NCI-H2107 treated with DMSO at 0.1 percent for 48 hours (cell line): ENCODE measurements at regions not wholly inside any gene's neighbourhood (a gene's known extent, or its start where the extent isn't known, plus 50 kb on each side); places are given as distances from the start of the nearest gene placed in this dataset.

Source experiments
- DNase-seq: peaks from one replicate; lab custom pipeline; 2025; ENCODE audit not compliant: unreplicated experiment; lab: John Stamatoyannopoulos, UW

DNA sequence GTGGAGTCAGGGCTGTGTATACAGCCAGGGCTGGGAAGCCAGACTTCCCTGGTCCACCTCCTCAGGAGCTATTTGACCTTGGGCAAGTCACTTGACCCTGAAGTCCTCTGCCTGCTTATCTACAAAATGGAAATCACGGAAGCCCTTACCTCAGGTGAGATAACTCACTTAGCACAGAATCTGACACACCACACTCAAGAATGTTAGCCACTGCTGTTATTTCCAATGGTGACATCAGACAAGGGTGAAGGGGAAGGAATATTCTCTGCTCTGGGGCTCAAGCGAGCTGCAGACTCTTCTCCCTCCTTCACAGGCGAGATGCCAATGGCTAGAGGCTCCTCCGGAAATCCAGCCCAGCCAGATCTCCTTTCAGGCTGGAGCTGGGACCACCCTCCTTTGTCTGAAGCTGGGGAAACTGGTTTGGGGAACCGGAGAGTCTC is 189.6 kb downstream of the HAUS1 start:
- peak; percentile 75 for DNase-seq

DNA sequence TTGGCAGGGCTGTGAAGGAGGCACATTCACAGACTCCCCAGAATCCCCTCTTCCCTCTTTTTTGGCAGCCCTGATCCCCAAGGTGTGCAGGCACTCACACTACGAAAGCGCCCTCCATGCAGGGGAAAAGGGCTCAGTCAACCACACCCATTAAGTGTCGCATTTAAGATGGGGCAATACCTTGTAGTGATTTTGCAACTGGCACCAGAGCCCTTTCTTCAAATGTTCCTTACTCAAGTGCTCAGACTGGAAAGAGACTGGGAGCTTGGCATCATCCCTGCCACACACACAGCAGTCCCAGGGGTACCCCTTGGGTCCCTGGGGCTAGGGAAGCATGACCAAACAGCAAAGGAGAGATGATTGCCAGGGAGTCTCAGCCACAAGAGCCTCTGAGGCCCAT is 190.1 kb downstream of the HAUS1 start:
- no peak for DNase-seq

DNA sequence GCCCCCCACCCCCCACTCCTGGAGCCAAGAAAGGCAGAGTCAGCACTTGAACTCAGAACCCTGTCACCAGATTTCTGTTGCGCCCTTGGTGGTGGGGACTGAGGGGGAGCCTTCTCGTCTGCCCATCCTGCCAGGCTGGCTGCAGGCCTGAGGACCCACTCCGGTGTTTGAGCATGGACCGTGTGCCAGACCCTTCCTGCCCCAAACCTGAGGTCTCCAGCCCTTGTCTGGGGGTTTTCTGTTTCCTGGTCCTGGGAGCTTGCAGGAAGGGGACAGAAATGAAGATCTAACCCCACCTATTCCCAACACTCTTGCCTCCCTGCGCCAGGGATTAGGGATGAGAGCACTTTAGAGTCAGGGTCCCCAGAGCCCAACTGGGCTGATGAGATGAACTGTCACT is 190.6 kb downstream of the HAUS1 start:
- no peak for DNase-seq

DNA sequence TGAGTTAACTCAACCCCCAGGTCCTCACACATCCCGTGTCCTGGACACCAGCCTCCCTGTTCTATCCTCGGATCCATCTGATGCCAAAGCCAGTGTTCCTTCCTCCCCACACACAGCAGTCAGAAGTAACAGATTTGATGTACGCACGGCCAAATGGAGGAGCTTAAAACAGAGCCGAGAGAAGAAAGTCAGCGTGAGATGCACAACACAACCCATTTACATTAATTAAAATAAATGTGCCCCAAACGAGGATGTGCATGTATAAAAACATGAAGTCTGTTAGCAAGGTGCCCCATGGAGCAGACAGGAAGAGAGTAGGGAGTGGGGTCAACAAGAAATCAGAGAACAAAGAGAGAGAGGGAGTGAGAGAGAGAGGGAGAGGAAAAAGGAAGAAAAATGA is 191.2 kb downstream of the HAUS1 start:
- no peak for DNase-seq

DNA sequence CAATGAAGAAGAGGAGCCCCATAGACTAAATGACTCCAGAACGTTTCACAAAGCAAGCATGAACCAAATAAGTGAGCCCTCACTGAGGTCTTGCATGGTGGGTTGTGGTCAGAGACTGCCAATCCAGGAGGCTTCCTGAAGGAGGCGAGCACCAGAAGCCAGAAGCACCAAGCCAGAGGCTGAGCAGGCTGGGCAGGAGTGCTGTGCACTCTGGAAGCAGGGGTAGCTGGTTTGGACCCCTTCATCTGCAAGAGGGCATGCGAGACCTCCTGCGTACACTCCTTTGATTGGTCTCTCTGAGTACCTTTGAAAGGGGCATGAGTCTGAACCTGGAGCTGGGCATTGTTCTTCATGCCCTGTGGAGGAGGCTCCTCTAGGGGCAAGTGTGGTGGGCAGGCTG is 192.5 kb downstream of the HAUS1 start:
- no peak for DNase-seq

DNA sequence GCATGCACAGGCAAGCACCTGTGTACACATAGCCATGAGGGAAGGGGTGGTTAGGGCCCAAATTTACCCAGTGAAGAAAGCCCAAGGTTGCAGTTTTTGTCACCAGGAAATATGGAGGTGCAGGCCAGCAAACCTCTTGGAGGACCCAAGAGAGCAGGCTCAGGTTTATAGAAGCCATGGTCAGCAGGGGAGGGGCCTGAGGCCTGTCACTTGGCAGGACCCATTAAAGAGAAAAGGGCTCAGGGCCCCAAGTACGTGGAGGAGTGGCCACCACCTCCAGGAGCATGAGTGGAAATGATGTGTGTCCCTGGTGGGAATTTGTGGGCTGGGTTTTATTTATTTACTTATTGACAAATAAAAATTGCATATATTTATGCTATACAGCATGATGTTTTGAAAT is 192.9 kb downstream of the HAUS1 start:
- DNase-seq, result no peak

DNA sequence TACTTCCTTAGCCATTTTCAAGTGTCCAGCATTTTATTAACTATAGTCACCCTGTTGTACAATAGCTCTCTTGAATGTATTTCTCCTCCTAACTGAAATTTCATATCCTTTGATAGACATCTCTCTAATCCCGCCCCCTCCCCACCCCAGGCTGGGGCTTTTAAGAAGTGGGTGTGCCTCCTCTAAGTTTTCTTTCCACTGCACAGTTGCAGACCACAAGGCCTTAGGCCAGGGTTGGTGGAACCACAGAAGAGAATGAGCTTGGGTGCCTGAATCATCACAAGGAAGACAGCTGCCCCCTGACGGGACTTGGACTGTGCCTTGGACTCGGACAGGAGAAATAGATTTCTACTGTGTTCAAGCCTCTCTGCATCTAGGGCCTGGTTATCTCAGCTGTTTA is 193.4 kb downstream of the HAUS1 start:
- no peak for DNase-seq

DNA sequence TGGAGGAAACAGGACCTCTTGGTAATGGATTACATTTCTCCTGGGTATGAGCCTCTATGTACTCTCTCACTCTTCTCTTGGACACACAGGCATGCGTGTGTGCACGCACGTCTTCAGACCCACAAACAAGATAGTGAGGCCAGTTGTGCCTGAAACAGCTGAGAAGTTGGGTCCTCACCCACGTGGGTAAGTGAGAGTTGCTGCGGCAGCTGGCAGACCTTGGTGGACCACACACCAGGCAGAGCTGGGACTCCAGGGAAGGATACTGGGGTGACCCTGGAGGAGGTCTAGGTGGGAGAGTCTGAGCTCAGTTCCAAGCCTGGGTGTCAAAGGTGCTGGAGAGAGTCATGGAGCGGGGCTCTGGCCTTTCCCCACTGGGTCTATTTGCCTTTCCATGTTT is 194.3 kb downstream of the HAUS1 start:
- DNase-seq, result no peak

DNA sequence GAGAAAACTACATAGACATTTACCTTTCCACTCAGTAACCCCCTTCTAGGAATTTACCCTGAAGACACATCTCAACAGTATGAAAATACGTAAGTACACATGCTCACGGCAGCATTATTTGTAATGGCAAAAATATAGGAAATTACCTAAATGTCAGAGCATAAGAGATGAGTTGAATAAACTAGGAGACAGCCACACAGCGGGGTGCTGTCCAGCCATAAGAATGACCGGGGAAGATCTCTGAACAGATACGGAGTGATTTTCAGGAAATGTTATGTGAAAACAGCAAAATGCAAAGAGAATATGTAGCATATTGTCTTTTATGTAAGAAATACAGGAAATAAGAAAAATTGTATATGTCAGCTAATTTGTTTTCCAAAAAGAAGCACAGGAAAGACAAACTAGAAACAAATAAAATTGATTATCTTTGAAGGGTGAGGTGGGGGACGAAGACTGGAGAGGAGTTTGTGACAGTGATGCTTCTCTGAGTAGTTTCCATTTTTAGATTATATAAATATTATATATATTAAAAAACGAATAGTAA is 195.4 kb downstream of the HAUS1 start:
- no peak for DNase-seq

DNA sequence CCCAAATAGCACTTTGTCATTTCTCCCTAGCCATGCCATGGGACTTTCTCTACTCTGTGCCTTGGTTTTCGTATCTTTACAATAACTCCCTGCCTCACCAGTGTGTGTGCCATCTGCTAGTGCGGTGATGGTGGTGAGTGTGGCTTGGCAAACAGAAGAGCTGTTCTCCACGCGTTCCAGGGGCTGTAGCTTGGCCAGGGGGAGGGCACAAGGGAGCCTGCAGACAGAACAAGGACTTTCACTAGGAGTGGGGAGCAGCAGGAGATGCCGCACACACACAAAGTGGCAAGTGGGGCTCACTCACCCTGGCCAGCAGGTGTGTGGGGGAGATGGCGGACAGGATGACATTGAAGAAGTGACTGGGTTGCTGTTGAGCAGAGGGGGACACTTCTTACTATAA is 196.9 kb downstream of the HAUS1 start:
- no peak for DNase-seq

DNA sequence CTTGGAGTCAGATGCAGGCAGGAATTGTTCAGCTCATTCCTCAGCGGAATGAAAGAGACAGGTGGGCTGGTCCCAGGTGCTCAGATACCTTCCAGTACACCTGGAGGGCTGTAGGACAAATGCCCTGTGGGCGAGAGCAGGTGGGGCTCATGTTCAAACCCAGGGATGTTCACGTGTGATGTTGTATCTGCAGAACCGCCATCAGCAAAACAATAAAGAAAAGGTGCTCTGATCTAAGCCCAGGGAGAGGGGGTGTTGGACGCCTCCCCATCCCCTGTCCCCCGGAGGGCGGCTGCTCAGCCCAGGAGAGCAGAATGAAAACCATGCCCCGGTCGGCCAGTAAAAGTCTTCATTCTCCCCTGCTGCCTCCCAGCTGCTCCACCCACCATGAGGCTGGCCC is 197.4 kb downstream of the HAUS1 start:
- DNase-seq, result no peak

DNA sequence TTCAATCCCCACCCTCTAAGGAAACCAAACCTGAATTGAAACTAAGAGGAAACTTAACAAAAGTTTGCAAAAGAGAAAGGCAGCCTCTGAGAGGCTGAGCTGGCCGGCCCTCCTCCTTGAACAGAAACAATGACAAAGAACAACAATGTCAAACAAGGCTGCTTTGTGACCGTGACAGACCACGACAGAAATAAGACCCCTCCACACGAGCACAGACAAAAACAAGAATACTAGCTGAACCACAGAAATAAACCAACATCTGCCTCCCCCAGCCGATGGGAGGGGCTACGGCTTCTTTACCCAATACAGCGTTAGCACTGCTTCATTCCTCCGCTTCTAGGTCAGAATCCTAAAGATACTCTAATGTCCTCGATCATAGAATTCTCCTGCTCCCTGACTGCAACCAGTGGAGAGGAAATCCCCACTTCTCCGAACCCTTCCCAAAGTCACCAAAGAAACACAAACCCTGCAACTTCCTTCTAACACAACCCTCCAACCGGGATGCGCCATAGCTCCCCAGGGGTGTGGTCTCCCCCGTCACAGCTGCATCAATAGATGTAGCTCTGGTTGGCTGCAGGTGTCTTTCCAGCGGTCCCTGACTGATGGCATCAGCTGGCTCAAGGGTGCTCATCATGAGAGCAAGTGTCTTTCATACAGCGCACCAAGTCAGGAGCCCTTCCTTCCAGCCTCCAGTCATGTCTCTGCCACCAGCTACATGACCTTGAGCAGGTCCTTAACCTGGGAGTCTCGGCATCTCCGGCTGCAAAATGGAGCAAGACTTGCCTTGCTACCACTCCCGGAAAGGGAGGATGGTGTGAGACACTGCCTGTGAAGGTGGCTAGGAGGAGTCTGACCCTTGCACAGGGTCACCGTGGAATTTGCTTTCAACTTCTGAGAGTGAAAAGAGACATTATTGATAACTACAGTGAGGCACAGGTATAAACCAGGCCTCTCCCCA is 198.6 kb downstream of the HAUS1 start:
- no peak for DNase-seq

DNA sequence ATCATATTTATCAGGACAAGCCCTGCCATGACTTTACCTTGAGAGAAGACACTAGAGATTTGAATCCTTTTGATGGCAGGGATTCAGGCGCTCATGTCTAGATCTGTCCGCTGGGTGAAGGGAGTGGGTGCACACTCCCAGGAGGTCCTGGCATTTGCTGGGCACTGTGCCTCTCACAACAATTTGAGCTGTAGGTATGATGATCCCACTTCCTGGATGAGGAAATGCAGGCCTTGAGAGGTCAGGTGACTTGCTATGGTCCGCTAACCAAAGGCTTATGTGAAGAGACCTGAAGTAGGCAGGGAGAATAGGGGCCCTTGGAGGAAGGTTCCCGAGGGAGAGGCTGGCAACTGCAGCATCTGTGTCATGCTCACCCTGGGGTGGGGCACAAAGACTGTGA is 206.1 kb downstream of the HAUS1 start:
- peak; percentile 70 for DNase-seq

DNA sequence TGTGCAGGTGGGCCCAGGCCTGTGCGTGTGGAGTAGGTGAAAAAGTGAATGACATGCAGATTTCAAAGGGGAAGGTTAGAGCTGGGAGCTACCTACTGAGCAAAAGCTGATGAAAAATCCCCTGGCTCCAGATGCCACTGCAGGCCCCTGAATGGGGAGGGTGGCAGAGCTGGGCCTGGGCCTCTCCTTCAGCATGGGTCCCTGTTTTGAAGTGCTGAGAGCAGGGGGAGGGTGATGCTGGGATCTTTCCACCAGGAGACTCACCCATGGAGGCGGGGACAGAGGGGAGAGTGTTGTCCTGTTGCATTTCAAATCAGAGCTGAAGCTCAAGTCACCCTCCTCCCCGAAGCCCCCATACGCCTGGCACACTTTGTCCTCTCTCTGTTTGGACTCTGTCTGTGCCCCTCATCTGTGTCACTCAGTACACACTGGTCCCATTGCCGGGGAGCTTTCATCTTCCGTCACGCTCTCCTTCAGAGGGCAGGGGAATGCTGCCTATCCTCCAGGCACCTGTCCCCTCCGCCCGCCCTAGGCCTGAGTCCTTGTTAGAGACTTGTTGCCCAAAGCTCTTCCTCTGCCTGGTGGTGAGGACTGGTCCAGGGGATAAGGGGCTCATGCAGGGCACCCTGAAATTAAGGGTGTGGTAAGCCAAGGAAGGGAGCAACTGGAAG is 206.6 kb downstream of the HAUS1 start:
- no peak for DNase-seq

DNA sequence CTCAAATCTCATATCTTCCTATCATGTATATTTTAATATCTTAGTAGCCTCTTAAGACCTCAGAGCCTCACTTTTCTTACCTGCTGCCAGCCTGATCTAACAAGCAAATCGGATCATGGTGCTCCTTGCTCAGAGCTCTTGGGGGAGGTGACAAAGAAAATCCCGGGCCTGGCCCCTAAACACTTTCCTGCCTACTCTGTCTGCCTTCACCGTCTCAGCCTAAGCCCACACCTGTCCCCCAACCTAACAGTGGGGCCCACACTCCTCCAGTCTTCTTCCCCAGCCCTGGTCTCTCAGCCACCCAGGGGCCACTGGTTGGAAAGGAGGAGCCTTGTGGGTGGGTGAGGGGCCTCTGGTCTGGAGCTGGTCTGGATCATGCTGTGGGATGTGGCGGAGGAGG is 207.3 kb downstream of the HAUS1 start:
- DNase-seq, result no peak

DNA sequence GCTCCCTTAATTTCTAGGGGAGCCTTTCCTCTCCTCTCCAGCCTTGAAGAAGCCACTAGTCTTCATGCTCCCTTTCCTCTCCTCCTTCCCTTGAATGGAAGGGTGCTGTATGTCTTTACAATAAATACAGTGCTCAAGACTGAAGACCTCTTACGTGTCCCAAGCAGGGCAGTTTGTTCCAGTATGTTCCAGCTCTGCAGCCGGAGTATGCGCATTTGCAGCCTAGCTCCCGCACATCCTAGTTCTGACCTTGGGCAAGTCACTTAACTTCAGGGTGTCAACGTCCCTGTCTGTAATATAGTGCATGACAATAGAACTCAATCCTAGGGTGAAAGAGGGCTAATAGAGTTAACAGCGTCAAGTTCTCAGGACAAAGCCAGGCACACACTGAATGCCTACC is 208.0 kb downstream of the HAUS1 start:
- DNase-seq, result no peak

DNA sequence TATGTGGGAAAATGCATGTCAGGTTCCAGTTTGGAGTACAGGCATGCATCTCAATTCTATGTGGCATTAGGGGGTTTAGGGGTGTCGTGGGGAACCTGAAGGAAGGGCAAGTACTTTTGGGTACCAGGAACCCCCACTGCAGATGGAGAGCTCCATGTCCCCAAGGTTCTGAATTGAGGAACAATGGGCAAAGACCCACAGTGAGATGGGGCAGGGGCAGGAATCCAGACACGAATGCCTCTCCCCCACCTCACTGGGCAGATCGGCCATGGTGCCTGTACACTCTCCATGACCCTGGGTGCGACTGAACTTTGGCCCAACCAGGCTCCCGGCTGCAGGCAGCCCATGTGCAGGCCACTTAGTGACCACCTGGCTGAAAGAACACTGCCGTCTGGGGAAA is 209.3 kb downstream of the HAUS1 start:
- DNase-seq, result no peak

DNA sequence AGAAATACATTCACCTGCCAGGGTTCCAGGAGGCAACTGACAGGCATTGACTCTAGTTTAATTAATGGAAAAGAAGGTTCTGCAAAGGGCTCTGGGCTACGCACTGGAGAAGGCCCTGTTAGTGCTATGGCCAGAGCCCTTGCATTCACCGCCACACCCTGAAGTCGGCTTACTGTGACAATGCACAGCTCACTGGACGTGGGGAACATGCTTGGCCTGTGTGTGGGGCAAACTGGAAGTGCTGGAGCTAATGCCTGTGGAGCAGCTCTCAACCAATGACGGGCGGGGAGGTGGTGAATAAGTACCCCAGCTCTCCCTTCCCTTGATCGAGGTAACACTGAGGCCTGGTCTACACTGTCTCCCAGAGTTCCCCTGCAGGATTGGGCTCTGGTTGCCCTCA is 209.8 kb downstream of the HAUS1 start:
- no peak for DNase-seq

DNA sequence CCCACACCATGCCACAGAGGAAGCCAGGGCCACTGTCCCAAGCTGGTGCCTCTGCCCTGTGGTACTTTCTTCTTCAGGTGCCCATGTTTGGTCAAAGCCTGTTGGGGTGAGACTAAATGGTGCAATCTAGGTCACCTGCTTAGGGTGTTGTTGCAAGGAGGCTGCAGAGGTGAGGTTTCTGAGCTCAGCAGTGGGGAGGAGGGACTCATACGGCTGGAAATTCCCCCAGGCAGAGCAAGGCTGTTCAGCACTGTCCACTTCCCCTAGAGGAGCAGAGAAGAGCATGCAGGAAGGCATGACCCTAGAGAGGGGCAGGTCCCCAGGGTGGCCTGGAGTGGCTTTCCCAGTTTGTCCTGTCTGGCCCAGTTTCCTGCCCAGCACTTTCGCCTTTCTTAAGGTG is 211.0 kb downstream of the HAUS1 start:
- DNase-seq, result no peak

DNA sequence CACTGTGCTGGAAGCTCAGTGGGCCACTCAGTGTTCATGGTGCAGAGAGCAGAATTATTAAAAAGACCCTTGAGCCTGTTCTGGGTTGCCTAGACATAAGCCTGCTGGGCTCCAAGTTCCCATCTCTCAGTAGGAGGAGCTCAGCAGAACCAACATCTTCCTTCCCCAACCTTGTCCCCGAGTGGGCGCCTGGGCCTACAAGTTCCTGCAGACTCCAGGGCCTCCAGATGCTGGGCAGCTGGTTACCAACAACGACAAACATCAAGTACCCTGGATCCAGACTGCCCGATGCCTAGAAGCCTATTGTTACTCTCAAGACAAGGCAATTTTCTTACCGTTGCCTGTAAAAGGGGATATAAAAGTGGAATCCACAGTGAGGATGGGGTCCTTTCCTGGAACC is 214.2 kb downstream of the HAUS1 start:
- DNase-seq, result no peak

DNA sequence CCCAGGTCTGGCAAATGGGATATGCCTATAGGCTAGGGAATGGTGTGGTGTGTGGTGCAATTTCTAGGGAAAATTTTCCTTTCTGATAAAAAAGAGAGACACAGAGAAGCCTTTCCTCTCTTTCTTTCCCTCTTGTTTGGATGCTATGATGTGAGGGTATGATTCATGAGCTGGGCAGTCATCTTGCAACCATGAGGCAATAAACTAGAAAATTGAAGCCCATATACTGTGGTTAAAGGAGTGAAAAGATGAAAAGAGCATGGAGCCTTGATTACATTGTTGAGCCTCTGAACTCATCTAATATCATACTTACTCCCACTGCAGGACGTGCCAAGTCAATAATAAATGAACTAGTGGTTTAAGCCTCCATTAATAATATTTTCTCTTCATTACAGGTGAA is 215.6 kb downstream of the HAUS1 start:
- no peak for DNase-seq

DNA sequence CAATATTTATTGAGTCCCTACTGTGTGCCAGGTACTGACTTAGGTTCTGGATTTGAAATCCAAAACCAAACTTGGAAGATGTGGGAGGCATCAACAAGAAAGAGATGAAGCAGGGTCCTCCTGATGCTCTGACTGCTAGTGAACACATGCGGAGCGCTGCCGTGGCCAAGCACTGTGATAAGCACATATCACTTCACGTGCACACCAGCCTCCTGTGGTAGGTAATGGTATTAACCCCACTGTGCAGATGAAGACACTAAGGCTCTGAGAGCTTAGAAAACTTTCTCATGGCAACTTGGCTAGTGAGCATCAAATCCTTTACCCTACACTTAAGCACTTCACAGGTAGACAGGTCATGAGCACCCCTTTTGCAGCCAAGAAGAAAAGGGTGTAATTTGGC is 216.1 kb downstream of the HAUS1 start:
- DNase-seq, result no peak
